ENCODE measurements at regions not wholly inside any gene's neighbourhood (a gene's known extent, or its start where the extent isn't known, plus 50 kb on each side); places are given as distances from the start of the nearest gene placed in this dataset.

GRCh38 chr2:220696280-220696669, 875.8 kb downstream of the EPHA4 start:
- Histone ChIP-seq H3K9ac (ENCODE audit: low read depth, low read length) (no peak overlapping the region), H3K4me1 (ENCODE audit: insufficient read depth, low read length) (no peaks in the 10 kb centered on the region), H3K9me3 (ENCODE audit: control insufficient read depth, insufficient read depth, low read length) (no peaks in the 10 kb centered on the region), H3K36me3 (ENCODE audit: insufficient read depth, low read length) (no peaks in the 10 kb centered on the region)

GRCh38 chr2:220697011-220697410, 875.1 kb downstream of the EPHA4 start:
- Histone ChIP-seq H3K36me3 (ENCODE audit: insufficient read depth, low read length) (no peaks in the 10 kb centered on the region), H3K4me1 (ENCODE audit: insufficient read depth, low read length) (no peaks in the 10 kb centered on the region), H3K9ac (ENCODE audit: low read depth, low read length) (no peak overlapping the region), H3K9me3 (ENCODE audit: control insufficient read depth, insufficient read depth, low read length) (no peaks in the 10 kb centered on the region)

GRCh38 chr2:220701115-220701514, 871.0 kb downstream of the EPHA4 start:
- Histone ChIP-seq H3K9ac (ENCODE audit: low read depth, low read length) (no peak overlapping the region), H3K9me3 (ENCODE audit: control insufficient read depth, insufficient read depth, low read length) (no peaks in the 10 kb centered on the region), H3K4me1 (ENCODE audit: insufficient read depth, low read length) (no peaks in the 10 kb centered on the region), H3K36me3 (ENCODE audit: insufficient read depth, low read length) (no peaks in the 10 kb centered on the region)

GRCh38 chr2:220703279-220703678, 868.8 kb downstream of the EPHA4 start:
- no peaks in the 10 kb centered on the region for H3K4me1 ChIP-seq (ENCODE audit: insufficient read depth, low read length)
- no peak overlapping the region for H3K9ac ChIP-seq (ENCODE audit: low read depth, low read length)
- H3K36me3 ChIP-seq (ENCODE audit: insufficient read depth, low read length) = no peaks in the 10 kb centered on the region
- H3K9me3 ChIP-seq (ENCODE audit: control insufficient read depth, insufficient read depth, low read length) = no peaks in the 10 kb centered on the region

GRCh38 chr2:220704081-220704480, 868.0 kb downstream of the EPHA4 start:
- H3K9ac ChIP-seq (ENCODE audit: low read depth, low read length) = no peak overlapping the region
- H3K4me1 ChIP-seq (ENCODE audit: insufficient read depth, low read length) = no peaks in the 10 kb centered on the region
- H3K36me3 ChIP-seq (ENCODE audit: insufficient read depth, low read length) = no peaks in the 10 kb centered on the region
- no peaks in the 10 kb centered on the region for H3K9me3 ChIP-seq (ENCODE audit: control insufficient read depth, insufficient read depth, low read length)

- H3K9me3 ChIP-seq (ENCODE audit: control insufficient read depth, insufficient read depth, low read length) = no peaks in the 10 kb centered on the region
- H3K36me3 ChIP-seq (ENCODE audit: insufficient read depth, low read length) = no peaks in the 10 kb centered on the region
- H3K4me1 ChIP-seq (ENCODE audit: insufficient read depth, low read length) = no peaks in the 10 kb centered on the region
- H3K9ac ChIP-seq (ENCODE audit: low read depth, low read length) = no peak overlapping the region
Observed at GRCh38 chr2:220704810-220705209, 867.3 kb downstream of the EPHA4 start.

- no peaks in the 10 kb centered on the region for H3K36me3 ChIP-seq (ENCODE audit: insufficient read depth, low read length)
- H3K4me1 ChIP-seq (ENCODE audit: insufficient read depth, low read length) = no peaks in the 10 kb centered on the region
- H3K9ac ChIP-seq (ENCODE audit: low read depth, low read length) = no peak overlapping the region
- H3K9me3 ChIP-seq (ENCODE audit: control insufficient read depth, insufficient read depth, low read length) = no peaks in the 10 kb centered on the region
Observed at GRCh38 chr2:220705678-220706077, 866.4 kb downstream of the EPHA4 start.

GRCh38 chr2:220707261-220707660, 864.8 kb downstream of the EPHA4 start:
- H3K4me1 ChIP-seq (ENCODE audit: insufficient read depth, low read length) = no peaks in the 10 kb centered on the region
- no peaks in the 10 kb centered on the region for H3K36me3 ChIP-seq (ENCODE audit: insufficient read depth, low read length)
- H3K9ac ChIP-seq (ENCODE audit: low read depth, low read length) = no peak overlapping the region
- H3K9me3 ChIP-seq (ENCODE audit: control insufficient read depth, insufficient read depth, low read length) = no peaks in the 10 kb centered on the region

- no peak overlapping the region for H3K9ac ChIP-seq (ENCODE audit: low read depth, low read length)
- no peaks in the 10 kb centered on the region; the same call in 1 of the 2 replicates for H3K9me3 ChIP-seq (ENCODE audit: control insufficient read depth, insufficient read depth, low read length)
Observed at GRCh38 chr2:220708366-220708765, 863.7 kb downstream of the EPHA4 start.

GRCh38 chr2:220717283-220717682, 854.8 kb downstream of the EPHA4 start:
- Histone ChIP-seq H3K9ac (ENCODE audit: low read depth, low read length) (no peak overlapping the region), H3K4me1 (ENCODE audit: insufficient read depth, low read length) (no peaks in the 10 kb centered on the region), H3K36me3 (ENCODE audit: insufficient read depth, low read length) (no peaks in the 10 kb centered on the region), H3K9me3 (ENCODE audit: control insufficient read depth, insufficient read depth, low read length) (peaks cover 3% of the 10 kb centered on the region; the same call in 1 of the 2 replicates)

More at GRCh38 chr2:220708366-220708765, 863.7 kb downstream of the EPHA4 start:
- H3K4me1 ChIP-seq (ENCODE audit: insufficient read depth, low read length) = no peaks in the 10 kb centered on the region
- no peaks in the 10 kb centered on the region for H3K36me3 ChIP-seq (ENCODE audit: insufficient read depth, low read length)

GRCh38 chr2:220736778-220737177, 835.3 kb downstream of the EPHA4 start:
- H3K36me3 ChIP-seq (ENCODE audit: insufficient read depth, low read length) = no peaks in the 10 kb centered on the region
- H3K9ac ChIP-seq (ENCODE audit: low read depth, low read length) = no peak overlapping the region
- no peaks in the 10 kb centered on the region for H3K9me3 ChIP-seq (ENCODE audit: control insufficient read depth, insufficient read depth, low read length)
- H3K4me1 ChIP-seq (ENCODE audit: insufficient read depth, low read length) = no peaks in the 10 kb centered on the region

GRCh38 chr2:220743203-220743602, 828.9 kb downstream of the EPHA4 start:
- Histone ChIP-seq H3K9me3 (ENCODE audit: control insufficient read depth, insufficient read depth, low read length) (no peaks in the 10 kb centered on the region), H3K9ac (ENCODE audit: low read depth, low read length) (no peak overlapping the region), H3K4me1 (ENCODE audit: insufficient read depth, low read length) (no peaks in the 10 kb centered on the region), H3K36me3 (ENCODE audit: insufficient read depth, low read length) (no peaks in the 10 kb centered on the region)

- Histone ChIP-seq H3K36me3 (ENCODE audit: insufficient read depth, low read length) (no peaks in the 10 kb centered on the region), H3K4me1 (ENCODE audit: insufficient read depth, low read length) (peaks cover 5% of the 10 kb centered on the region; the same call in 1 of the 2 replicates), H3K9ac (ENCODE audit: low read depth, low read length) (no peak overlapping the region), H3K9me3 (ENCODE audit: control insufficient read depth, insufficient read depth, low read length) (no peaks in the 10 kb centered on the region)
Observed at GRCh38 chr2:220744861-220745260, 827.2 kb downstream of the EPHA4 start.

- H3K36me3 ChIP-seq (ENCODE audit: insufficient read depth, low read length) = no peaks in the 10 kb centered on the region
- peaks cover 5% of the 10 kb centered on the region; the same call in 1 of the 2 replicates for H3K4me1 ChIP-seq (ENCODE audit: insufficient read depth, low read length)
- H3K9ac ChIP-seq (ENCODE audit: low read depth, low read length) = no peak overlapping the region
- H3K9me3 ChIP-seq (ENCODE audit: control insufficient read depth, insufficient read depth, low read length) = no peaks in the 10 kb centered on the region
Observed at GRCh38 chr2:220745682-220746081, 826.4 kb downstream of the EPHA4 start.

GRCh38 chr2:220747736-220748135, 824.4 kb downstream of the EPHA4 start:
- no peak overlapping the region for H3K9ac ChIP-seq (ENCODE audit: low read depth, low read length)

More at GRCh38 chr2:220747736-220748135, 824.4 kb downstream of the EPHA4 start:
- H3K4me1 ChIP-seq (ENCODE audit: insufficient read depth, low read length) = peaks cover 5% of the 10 kb centered on the region; the same call in 1 of the 2 replicates
- H3K9me3 ChIP-seq (ENCODE audit: control insufficient read depth, insufficient read depth, low read length) = no peaks in the 10 kb centered on the region
- H3K36me3 ChIP-seq (ENCODE audit: insufficient read depth, low read length) = no peaks in the 10 kb centered on the region

All from ES-I3 (cell line).